ES-I3 (cell line): ENCODE measurements at regions not wholly inside any gene's neighbourhood (a gene's known extent, or its start where the extent isn't known, plus 50 kb on each side); places are given as distances from the start of the nearest gene placed in this dataset.

Source experiments
- H3K36me3 ChIP-seq: 2 replicates; pipeline ENCODE4 v1.6.1; 2013; ENCODE audit warnings: mild to moderate bottlenecking, low read length, control low read depth, moderate library complexity; ENCODE audit not compliant: insufficient read depth
- H3K4me1 ChIP-seq: 2 replicates; pipeline ENCODE4 v1.6.1; 2013; ENCODE audit warnings: mild to moderate bottlenecking, control low read depth, low read length; ENCODE audit not compliant: insufficient read depth
- H3K9ac ChIP-seq: 2 replicates; pipeline ENCODE4 v1.6.1; 2013; ENCODE audit warnings: low read depth, mild to moderate bottlenecking, low read length, moderate library complexity
- H3K9me3 ChIP-seq: 2 replicates; pipeline ENCODE4 v1.6.1; 2013; ENCODE audit warnings: mild to moderate bottlenecking, low read length, moderate library complexity; ENCODE audit not compliant: control insufficient read depth, insufficient read depth

- H3K36me3 ChIP-seq: no peaks in the 10 kb centered on the region
- peaks cover 14% of the 10 kb centered on the region; the same call in 1 of the 2 replicates for H3K4me1 ChIP-seq
- H3K9ac ChIP-seq: no peak overlapping the region
- H3K9me3 ChIP-seq: no peaks in the 10 kb centered on the region
These were observed 300.5 kb upstream of the ZMIZ1 start for GRCh38 chr10:78768041-78768835.

GRCh38 chr10:78768876-78769275 is 299.9 kb upstream of the ZMIZ1 start:
- Histone ChIP-seq H3K4me1 (peaks cover 14% of the 10 kb centered on the region; the same call in 1 of the 2 replicates), H3K9ac (no peak overlapping the region), H3K36me3 (no peaks in the 10 kb centered on the region), H3K9me3 (no peaks in the 10 kb centered on the region)

- H3K9me3 ChIP-seq: no peaks in the 10 kb centered on the region
- peaks cover 14% of the 10 kb centered on the region; the same call in 1 of the 2 replicates for H3K4me1 ChIP-seq
- no peaks in the 10 kb centered on the region for H3K36me3 ChIP-seq
- H3K9ac ChIP-seq: no peak overlapping the region
These were observed 299.2 kb upstream of the ZMIZ1 start for GRCh38 chr10:78769526-78769925.

- Histone ChIP-seq H3K4me1 (peaks cover 22% of the 10 kb centered on the region; the same call in 1 of the 2 replicates), H3K36me3 (no peaks in the 10 kb centered on the region), H3K9ac (no peak overlapping the region), H3K9me3 (no peaks in the 10 kb centered on the region)
These were observed 298.3 kb upstream of the ZMIZ1 start for GRCh38 chr10:78770167-78771090.

GRCh38 chr10:78771260-78771659 is 297.5 kb upstream of the ZMIZ1 start:
- Histone ChIP-seq H3K9me3 (no peaks in the 10 kb centered on the region), H3K4me1 (peaks cover 22% of the 10 kb centered on the region; the same call in 1 of the 2 replicates), H3K9ac (no peak overlapping the region), H3K36me3 (no peaks in the 10 kb centered on the region)

- no peaks in the 10 kb centered on the region for H3K9me3 ChIP-seq
- no peaks in the 10 kb centered on the region for H3K36me3 ChIP-seq
- no peak overlapping the region for H3K9ac ChIP-seq
- peaks cover 22% of the 10 kb centered on the region; the same call in 1 of the 2 replicates for H3K4me1 ChIP-seq
These were observed 296.8 kb upstream of the ZMIZ1 start for GRCh38 chr10:78771808-78772455.

GRCh38 chr10:78772486-78772885 is 296.3 kb upstream of the ZMIZ1 start:
- no peaks in the 10 kb centered on the region for H3K36me3 ChIP-seq
- H3K9me3 ChIP-seq: no peaks in the 10 kb centered on the region
- no peak overlapping the region for H3K9ac ChIP-seq
- peaks cover 22% of the 10 kb centered on the region; the same call in 1 of the 2 replicates for H3K4me1 ChIP-seq

GRCh38 chr10:78772986-78773530 is 295.7 kb upstream of the ZMIZ1 start:
- H3K4me1 ChIP-seq: peaks cover 20% of the 10 kb centered on the region; the same call in 1 of the 2 replicates
- no peak overlapping the region for H3K9ac ChIP-seq
- no peaks in the 10 kb centered on the region for H3K36me3 ChIP-seq
- H3K9me3 ChIP-seq: no peaks in the 10 kb centered on the region

- Histone ChIP-seq H3K36me3 (no peaks in the 10 kb centered on the region), H3K9me3 (no peaks in the 10 kb centered on the region), H3K9ac (no peak overlapping the region), H3K4me1 (peaks cover 8% of the 10 kb centered on the region; the same call in 1 of the 2 replicates)
These were observed 294.2 kb upstream of the ZMIZ1 start for GRCh38 chr10:78774614-78774998.

- no peaks in the 10 kb centered on the region for H3K9me3 ChIP-seq
- H3K9ac ChIP-seq: no peak overlapping the region
- H3K4me1 ChIP-seq: peaks cover 8% of the 10 kb centered on the region; the same call in 1 of the 2 replicates
- H3K36me3 ChIP-seq: no peaks in the 10 kb centered on the region
These were observed 293.6 kb upstream of the ZMIZ1 start for GRCh38 chr10:78774999-78775711.

- peaks cover 8% of the 10 kb centered on the region; the same call in 1 of the 2 replicates for H3K4me1 ChIP-seq
- no peak overlapping the region for H3K9ac ChIP-seq
These were observed 292.9 kb upstream of the ZMIZ1 start for GRCh38 chr10:78775891-78776290.

GRCh38 chr10:78776756-78777155 is 292.0 kb upstream of the ZMIZ1 start:
- Histone ChIP-seq H3K36me3 (no peaks in the 10 kb centered on the region), H3K9ac (no peak overlapping the region), H3K9me3 (no peaks in the 10 kb centered on the region), H3K4me1 (peaks cover 8% of the 10 kb centered on the region; the same call in 1 of the 2 replicates)

More at GRCh38 chr10:78775891-78776290, 292.9 kb upstream of the ZMIZ1 start:
- no peaks in the 10 kb centered on the region for H3K9me3 ChIP-seq
- no peaks in the 10 kb centered on the region for H3K36me3 ChIP-seq

- Histone ChIP-seq H3K9ac (no peak overlapping the region), H3K9me3 (no peaks in the 10 kb centered on the region), H3K36me3 (no peaks in the 10 kb centered on the region), H3K4me1 (peaks cover 8% of the 10 kb centered on the region; the same call in 1 of the 2 replicates)
These were observed 291.3 kb upstream of the ZMIZ1 start for GRCh38 chr10:78777466-78777865.
